ES-I3 (cell line): ENCODE measurements at regions not wholly inside any gene's neighbourhood (a gene's known extent, or its start where the extent isn't known, plus 50 kb on each side); places are given as distances from the start of the nearest gene placed in this dataset.

Experiments
- H3K36me3 ChIP-seq: 2 replicates; pipeline ENCODE4 v1.6.1; 2013; ENCODE audit warnings: mild to moderate bottlenecking, low read length, control low read depth, moderate library complexity; ENCODE audit not compliant: insufficient read depth
- H3K4me1 ChIP-seq: 2 replicates; pipeline ENCODE4 v1.6.1; 2013; ENCODE audit warnings: mild to moderate bottlenecking, control low read depth, low read length; ENCODE audit not compliant: insufficient read depth
- H3K9ac ChIP-seq: 2 replicates; pipeline ENCODE4 v1.6.1; 2013; ENCODE audit warnings: low read depth, mild to moderate bottlenecking, low read length, moderate library complexity
- H3K9me3 ChIP-seq: 2 replicates; pipeline ENCODE4 v1.6.1; 2013; ENCODE audit warnings: mild to moderate bottlenecking, low read length, moderate library complexity; ENCODE audit not compliant: control insufficient read depth, insufficient read depth

- H3K9me3 ChIP-seq = no peaks in the 10 kb centered on the region
- no peaks in the 10 kb centered on the region for H3K36me3 ChIP-seq
- H3K9ac ChIP-seq = no peak overlapping the region
- peaks cover 22% of the 10 kb centered on the region for H3K4me1 ChIP-seq
Measured at GRCh38 chr21:35401476-35401875, 352.4 kb upstream of the RUNX1 start.

GRCh38 chr21:35400233-35400939 lies 351.3 kb upstream of the RUNX1 start:
- no peak overlapping the region for H3K9ac ChIP-seq
- H3K4me1 ChIP-seq = peaks cover 22% of the 10 kb centered on the region
- H3K9me3 ChIP-seq = no peaks in the 10 kb centered on the region
- H3K36me3 ChIP-seq = no peaks in the 10 kb centered on the region

- no peaks in the 10 kb centered on the region for H3K36me3 ChIP-seq
- H3K4me1 ChIP-seq = peaks cover 17% of the 10 kb centered on the region
- no peak overlapping the region for H3K9ac ChIP-seq
- no peaks in the 10 kb centered on the region for H3K9me3 ChIP-seq
Measured at GRCh38 chr21:35399706-35400105, 350.6 kb upstream of the RUNX1 start.

GRCh38 chr21:35399002-35399530 lies 350.0 kb upstream of the RUNX1 start:
- Histone ChIP-seq H3K9ac (no peak overlapping the region), H3K4me1 (peaks cover 11% of the 10 kb centered on the region; the same call in 1 of the 2 replicates), H3K36me3 (no peaks in the 10 kb centered on the region), H3K9me3 (no peaks in the 10 kb centered on the region)

- Histone ChIP-seq H3K36me3 (no peaks in the 10 kb centered on the region), H3K4me1 (peaks cover 10% of the 10 kb centered on the region; the same call in 1 of the 2 replicates), H3K9ac (no peak overlapping the region), H3K9me3 (no peaks in the 10 kb centered on the region)
Measured at GRCh38 chr21:35398346-35398982, 349.4 kb upstream of the RUNX1 start.

GRCh38 chr21:35397781-35398180 lies 348.7 kb upstream of the RUNX1 start:
- Histone ChIP-seq H3K36me3 (no peaks in the 10 kb centered on the region), H3K9me3 (no peaks in the 10 kb centered on the region), H3K9ac (no peak overlapping the region), H3K4me1 (peaks cover 10% of the 10 kb centered on the region; the same call in 1 of the 2 replicates)

GRCh38 chr21:35396655-35397054 lies 347.6 kb upstream of the RUNX1 start:
- H3K36me3 ChIP-seq = no peaks in the 10 kb centered on the region
- H3K9ac ChIP-seq = no peak overlapping the region
- H3K4me1 ChIP-seq = peaks cover 10% of the 10 kb centered on the region; the same call in 1 of the 2 replicates
- no peaks in the 10 kb centered on the region for H3K9me3 ChIP-seq

- Histone ChIP-seq H3K9me3 (no peaks in the 10 kb centered on the region), H3K36me3 (no peaks in the 10 kb centered on the region), H3K9ac (no peak overlapping the region), H3K4me1 (peaks cover 9% of the 10 kb centered on the region; the same call in 1 of the 2 replicates)
Measured at GRCh38 chr21:35395728-35396127, 346.6 kb upstream of the RUNX1 start.

- H3K9me3 ChIP-seq = no peaks in the 10 kb centered on the region
- H3K9ac ChIP-seq = no peak overlapping the region
- H3K36me3 ChIP-seq = no peaks in the 10 kb centered on the region
- peaks cover 6% of the 10 kb centered on the region; the same call in 1 of the 2 replicates for H3K4me1 ChIP-seq
Measured at GRCh38 chr21:35394634-35395369, 345.7 kb upstream of the RUNX1 start.

- H3K36me3 ChIP-seq = no peaks in the 10 kb centered on the region
- peaks cover 6% of the 10 kb centered on the region; the same call in 1 of the 2 replicates for H3K4me1 ChIP-seq
- H3K9ac ChIP-seq = no peak overlapping the region
- H3K9me3 ChIP-seq = no peaks in the 10 kb centered on the region
Measured at GRCh38 chr21:35394049-35394448, 344.9 kb upstream of the RUNX1 start.

- Histone ChIP-seq H3K9ac (no peak overlapping the region), H3K4me1 (no peaks in the 10 kb centered on the region), H3K36me3 (no peaks in the 10 kb centered on the region), H3K9me3 (no peaks in the 10 kb centered on the region)
Measured at GRCh38 chr21:35390013-35390776, 341.1 kb upstream of the RUNX1 start.

GRCh38 chr21:35386491-35387079 lies 337.5 kb upstream of the RUNX1 start:
- Histone ChIP-seq H3K36me3 (no peaks in the 10 kb centered on the region), H3K9me3 (no peaks in the 10 kb centered on the region), H3K9ac (no peak overlapping the region), H3K4me1 (peaks cover 4% of the 10 kb centered on the region)

GRCh38 chr21:35384375-35384774 lies 335.3 kb upstream of the RUNX1 start:
- H3K4me1 ChIP-seq = peaks cover 4% of the 10 kb centered on the region
- H3K9me3 ChIP-seq = no peaks in the 10 kb centered on the region
- no peaks in the 10 kb centered on the region for H3K36me3 ChIP-seq
- no peak overlapping the region for H3K9ac ChIP-seq
